NOMO-1 treated with dmso at 0.1 percent for 144 hours (cell line): ENCODE measurements at regions not wholly inside any gene's neighbourhood (a gene's known extent, or its start where the extent isn't known, plus 50 kb on each side); places are given as distances from the start of the nearest gene placed in this dataset.

Experiments
- DNase-seq: peaks from one replicate; lab custom pipeline; 2025; ENCODE audit not compliant: unreplicated experiment; lab: John Stamatoyannopoulos, UW

DNA sequence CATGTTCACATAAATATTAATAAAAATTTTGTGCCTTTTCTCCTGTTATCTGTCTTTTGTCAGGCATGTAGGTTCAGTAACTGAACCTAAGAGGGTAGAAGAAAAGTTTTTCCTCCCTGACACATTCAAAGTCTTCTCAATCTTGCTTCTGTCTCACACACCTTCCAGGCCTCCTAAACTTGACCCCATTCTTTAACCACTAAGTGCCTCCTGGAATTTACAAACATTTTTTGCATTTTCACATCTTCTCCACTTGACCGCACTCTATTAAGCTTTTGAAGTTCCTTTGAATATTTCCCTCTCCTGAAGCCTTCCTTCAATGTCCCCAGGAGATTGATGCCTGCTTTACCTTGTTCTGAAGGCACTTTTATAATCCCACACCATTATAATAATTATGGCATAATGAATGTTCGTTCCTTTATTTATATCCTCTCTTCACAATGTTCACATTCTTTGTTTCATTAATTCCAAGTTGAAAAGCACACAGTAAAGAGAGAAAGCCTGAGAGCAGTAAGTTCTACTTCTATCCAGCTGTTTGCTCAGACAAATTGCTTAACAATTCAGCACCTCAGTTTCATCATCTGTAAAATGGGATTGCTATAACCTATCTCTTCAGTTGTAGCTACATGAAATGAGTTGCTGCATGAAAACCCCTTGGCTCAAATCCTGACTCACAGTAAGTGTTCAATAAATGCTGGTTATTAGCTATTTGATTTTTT, 184.8 kb upstream of the KLHL29 start:
- no peak for DNase-seq

DNA sequence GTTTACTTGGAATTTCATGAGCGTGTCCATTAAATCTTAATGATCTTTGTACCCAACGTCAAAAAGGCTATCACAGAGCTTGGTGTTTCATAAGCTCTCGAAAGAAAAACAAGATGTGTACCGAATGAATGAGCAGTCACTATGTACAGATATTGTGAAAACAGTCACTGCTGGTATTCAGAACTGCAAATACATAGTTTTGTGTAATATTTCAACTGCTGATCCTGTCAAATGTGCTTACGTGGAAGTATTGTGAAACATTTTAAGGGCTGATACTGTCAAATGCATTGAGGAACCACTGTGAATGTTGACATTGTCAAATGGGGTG, 184.2 kb upstream of the KLHL29 start:
- DNase-seq = no peak

DNA sequence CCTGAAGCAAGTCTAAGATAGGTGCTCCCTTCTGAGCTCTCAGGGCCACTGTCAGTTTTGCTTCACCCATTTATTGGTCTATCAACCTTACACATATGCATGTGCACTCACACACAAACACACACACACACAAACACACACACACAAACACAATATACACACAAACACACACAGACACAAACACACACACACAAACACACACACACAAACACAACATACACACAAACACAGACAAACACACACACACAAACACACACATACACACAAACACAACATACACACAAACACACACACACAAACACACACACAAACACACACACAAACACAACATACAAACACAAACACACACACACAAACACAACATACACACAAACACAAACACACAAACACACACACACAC, 181.6 kb upstream of the KLHL29 start:
- DNase-seq = no peak

DNA sequence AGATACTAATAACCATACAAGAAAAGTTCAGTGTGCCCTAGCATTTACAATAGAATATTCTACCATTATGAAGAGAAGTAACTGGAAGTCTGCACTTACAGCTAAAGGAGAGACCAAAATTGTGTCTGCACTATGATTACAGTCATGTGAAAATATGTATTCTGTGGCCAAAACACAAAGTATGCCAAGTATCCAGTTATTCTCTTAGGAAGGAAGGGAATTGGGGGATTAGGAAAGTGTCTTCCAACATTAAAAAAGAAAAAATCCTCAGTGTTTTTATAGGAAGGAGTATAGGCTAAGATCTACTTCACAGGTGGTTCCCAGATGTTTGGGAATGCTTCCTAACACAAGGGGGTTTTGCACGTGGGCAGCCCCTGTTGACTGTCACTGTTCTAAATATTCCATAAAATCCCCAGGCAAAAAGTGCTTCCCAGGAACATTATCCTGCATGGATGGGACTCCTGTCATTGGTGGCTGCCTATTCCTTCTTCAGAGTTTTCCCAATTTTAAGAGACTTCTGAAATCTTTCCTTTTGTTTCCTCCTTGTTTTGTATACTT, 180.2 kb upstream of the KLHL29 start:
- DNase-seq = no peak

DNA sequence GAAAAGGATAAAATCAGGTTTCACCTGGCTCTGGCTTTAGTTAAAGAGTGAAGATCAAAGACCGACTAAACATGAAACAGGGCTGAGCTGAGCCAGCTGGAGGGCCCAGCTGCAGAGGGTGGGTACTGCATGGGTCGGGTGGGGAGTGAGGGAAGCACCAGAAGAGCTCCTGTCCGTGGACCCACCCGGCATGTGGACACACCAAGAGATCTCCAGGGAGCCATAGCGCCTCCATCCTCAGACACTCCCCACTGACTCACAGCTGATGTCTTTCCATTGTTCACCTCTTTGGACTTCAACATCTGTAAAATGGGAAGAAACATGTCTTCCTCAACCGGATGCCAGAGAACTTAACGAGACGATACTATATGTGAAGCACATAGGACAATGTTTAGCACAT, 178.3 kb upstream of the KLHL29 start:
- DNase-seq = no peak

DNA sequence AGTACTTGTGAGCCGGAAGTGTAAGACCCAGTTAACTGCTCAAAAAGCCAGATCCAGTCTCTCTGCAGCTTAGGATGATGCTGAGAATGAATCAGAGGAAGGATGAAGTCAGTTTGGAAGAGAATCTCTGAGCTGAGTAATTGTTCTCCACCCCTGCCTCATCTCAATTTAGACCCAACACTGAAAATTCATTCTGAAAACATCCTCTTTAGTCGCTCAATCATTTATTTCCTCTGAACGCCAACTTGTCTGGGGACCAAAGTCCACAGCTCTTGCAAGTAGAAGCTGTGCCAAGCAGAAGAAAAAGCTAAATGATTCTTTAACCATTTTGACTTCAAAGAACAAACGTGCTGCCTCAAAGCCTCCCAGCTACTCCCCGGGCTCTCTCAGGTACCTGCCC, 177.1 kb upstream of the KLHL29 start:
- no peak for DNase-seq

DNA sequence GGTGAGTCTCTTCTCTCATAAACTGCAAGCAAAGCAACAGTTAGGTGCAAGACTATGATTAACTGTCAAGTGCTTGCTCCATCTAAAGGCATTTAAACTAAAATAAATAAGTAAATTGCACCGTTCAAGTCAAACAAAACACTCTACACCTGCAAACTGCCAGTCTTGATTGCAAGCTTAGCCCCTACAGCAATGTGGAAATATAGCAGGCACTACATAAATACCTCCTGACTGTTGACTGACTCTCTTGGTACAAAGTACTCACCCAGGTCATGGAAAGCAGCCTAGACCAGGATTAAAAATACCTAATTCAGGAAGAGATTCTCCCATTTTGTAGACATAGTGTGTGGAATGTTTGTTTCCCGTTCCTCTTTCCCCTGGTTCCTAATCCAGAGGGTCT, 176.6 kb upstream of the KLHL29 start:
- no peak for DNase-seq

DNA sequence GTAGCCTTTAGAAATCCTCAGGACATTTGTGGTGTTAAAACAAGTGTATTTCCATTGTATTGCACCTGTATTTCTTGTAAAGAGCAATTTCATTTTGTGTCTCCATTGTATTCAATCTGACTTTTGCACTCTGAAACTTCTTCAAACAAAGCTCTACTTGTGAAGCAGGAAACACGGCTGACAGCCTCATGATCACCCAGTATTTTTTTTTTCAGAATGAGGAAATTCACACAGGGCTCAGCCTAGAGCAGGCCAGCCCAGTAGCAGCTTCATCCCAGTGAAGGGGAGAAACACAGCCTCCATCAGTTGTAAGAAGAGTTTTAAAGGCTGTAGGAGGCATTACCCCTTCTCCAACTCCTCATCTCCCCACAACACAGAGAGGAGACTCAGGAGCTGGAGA, 175.9 kb upstream of the KLHL29 start:
- no peak for DNase-seq

DNA sequence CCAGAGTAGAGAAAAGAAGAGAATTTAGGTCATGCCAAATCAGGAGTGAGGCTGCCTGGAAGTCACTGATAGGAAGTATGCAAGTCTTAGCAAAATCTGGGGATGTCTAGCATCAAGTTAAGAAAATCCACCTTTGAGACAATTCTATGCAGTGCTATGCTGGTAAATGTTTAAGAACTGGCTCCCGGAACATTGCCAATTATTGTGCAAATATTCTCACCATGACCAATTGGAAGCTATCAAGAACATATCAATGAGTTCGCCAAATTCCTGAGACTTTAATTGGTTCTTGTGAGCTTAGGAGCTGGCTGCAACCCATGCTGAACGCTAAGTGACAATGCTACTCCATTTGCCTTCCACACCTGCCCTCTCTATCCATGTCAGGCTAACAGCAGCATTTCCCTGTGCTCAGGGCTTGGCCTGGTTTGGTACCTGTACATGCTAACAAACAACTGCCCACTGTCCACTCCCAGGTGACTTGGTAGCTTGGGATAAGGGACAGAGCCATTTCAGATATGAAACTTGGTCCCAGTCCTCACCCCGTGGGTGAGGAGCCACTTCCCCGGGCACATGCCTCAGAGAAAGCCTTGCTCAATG, 172.9 kb upstream of the KLHL29 start:
- no peak for DNase-seq

DNA sequence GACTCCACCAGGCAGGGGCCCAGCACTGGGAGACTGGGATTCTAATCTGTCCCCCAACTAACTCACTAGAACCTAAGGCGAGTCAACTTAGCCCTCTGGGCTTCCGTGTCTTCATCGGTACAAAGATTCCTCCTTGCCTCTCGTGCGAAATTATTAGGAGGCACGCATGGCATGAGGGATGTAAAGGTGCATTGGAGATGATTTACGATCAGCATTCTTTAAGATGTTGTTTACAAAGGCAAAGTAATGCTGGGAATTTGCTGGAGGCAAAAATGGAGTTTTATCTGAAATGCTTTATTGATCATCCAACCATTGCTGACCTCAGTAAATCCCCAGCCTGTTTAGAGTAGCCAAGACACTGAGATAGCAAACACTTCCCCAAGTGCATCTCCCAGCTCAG, 171.8 kb upstream of the KLHL29 start:
- DNase-seq = no peak

DNA sequence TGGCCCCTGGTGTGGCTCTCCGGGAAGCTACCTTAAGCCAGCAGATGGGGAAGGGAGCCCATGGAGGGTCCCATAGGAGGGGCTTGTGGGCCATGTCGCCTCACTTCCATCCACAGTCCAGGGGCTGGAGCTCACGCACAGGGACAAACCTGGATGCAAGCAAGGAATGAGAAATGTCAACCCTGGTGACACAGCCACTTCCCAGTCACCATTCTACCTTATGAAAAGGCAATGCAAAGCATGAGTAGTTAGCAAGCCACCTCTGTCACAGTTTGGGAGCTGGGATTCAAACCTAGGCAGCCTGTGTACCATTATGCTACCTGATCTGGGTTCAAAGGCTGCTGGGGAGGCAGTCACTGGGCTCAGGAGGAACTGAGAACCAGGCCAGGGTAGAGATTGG, 170.0 kb upstream of the KLHL29 start:
- no peak for DNase-seq

DNA sequence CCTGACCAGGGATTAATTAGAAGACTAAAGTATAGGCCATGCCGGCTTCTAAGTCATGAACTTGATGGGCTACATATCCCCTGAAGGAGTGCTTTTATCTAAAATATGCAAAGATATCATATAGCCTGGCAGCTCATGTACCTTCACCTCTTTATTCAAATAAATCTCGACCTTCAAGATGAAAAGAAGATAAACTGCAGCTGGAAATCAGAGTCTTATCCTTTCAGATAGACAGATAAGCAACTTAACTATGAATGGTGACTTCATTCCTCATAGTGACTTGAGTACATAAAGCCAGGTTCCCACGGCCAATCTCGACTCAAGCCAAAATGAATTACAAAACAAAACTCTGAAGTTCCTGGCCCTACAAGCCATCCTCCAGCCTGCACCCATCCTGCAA, 165.3 kb upstream of the KLHL29 start:
- DNase-seq = no peak

DNA sequence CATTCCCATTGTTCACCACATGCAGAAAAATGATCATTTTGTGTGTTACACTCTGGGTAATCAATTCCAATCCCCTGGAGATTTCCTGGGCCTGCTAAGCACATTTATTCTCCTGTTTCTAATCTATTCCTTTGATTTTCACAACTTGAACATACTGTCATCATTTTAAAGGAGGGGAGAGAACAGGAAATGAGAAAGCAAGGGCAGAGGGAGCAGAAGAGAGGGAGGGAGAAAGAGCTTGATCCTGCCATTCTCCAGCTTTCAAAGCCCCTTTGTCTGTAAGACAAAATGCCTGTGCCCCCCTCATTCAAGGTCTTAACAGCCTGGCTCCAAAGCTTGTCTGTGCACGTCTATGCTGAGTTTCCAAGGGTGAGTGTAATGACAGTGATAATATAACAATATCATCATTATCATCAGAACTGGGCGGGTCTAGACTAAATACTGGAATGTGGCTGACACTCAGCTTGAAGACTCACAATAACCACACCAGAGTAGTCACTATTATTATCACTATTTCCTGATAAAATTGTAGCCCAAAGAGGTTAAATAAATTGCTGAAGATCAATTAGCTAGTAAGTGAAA, 164.4 kb upstream of the KLHL29 start:
- DNase-seq = no peak

DNA sequence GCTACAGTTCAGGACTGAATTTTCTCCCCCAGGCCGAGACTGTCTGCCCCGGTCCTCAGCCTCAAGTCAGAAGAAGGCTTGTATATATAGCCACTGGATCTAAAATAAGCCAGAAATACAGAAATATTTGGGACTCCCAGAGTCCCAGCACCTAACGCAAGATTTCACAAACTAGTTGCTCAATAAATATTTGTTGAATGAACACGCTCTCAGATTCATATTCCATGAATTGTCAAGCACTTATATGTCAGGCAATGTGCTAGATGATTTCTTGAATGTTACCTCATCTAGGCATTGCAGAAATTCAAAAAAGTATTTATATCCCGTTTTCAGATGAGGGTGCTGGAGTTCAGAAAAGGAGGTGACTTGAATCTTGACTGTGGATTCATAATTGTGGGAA, 163.7 kb upstream of the KLHL29 start:
- DNase-seq = no peak

DNA sequence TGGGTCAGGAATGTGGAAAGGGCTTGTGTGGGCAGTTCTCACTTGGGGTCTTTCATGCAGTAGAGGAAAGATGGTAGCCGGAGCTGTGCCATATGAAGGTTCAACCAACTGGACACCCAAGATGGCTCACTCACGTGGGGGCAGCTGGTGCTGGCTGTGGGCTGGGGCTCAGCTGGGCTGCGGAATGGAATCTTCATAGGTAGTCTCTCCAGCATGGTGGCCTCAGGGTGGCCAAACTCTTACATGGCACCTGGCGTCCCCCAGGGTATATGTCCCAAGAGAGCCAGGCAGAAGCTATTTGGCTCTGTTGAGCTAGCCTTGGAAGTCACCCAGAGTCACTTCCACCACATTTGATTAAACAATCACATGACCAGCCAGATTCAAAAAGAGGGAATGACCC, 163.1 kb upstream of the KLHL29 start:
- no peak for DNase-seq

DNA sequence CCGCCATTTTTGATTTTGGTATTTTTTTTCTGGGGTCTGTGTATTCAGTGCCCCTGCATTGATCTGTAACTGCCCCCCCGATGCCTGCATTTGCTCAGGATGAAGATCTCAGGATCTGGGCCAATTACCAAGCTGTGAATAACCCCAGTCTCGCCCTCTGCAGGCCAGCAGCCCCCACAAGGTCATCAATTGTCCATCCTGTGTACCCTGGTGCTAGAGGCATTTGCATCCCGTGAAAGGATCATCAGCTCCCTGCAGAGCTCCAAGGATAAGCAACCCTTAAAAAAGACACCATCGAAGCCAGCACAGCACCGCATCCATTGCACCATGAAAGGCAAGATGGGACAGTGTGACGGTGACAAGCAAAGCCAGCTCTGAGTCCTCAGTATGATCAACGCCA, 154.1 kb upstream of the KLHL29 start:
- no peak for DNase-seq

DNA sequence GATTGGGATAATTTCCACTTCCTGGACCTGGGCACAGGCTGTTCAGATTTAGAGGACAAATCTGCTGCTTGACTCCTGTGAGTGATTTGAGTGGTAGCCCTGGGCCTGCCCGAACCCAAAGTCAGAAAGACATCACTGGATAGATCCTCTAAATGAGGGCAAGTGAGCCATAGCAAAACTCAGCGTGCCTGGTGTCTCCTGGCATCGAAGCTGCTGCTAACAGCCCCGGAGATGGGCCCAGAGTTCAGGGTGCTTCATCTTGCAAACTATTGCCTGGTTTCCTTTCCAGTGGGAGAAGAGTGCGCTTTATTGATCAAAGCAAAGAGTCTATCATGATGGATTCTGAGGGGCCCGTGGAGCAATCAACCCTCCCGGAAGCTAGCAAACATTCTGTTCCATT, 153.1 kb upstream of the KLHL29 start:
- DNase-seq = no peak

DNA sequence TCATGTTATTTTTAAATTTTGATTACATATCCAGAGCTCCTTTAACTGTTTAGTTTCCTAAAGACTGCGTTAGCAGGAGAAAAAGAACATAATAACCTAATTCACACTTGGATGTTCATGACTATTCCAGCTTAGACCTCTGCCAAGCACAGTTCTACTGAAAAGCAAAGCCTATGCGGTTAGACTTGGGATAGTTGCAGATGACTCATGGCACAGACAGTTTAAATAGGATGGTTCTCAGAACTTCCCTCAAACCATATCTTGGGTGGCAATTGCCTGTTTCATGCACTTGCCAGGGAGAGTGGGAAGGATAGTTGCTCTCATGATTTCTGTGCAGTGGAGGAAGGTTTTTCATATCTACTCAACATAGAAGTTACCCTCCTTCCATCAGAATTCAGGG, 149.7 kb upstream of the KLHL29 start:
- DNase-seq = no peak

DNA sequence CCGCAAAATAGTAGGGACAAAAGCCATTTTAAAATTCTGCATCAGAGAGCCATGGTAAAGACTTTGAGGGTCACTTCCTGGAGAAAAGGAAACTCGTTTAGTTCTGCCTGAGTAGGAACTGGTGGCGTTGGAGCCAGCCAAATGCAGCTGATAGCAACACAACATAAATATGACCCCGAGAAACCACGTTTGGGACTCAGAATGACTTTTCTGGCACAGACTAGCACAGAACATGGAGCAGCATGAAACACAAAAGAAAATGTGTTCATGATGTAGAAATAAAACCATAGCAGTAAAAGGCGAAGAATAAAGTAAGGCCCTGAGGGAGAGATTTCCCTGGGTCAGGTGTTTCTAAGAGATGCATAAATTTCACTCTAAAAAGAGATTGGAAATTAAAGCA, 149.2 kb upstream of the KLHL29 start:
- no peak for DNase-seq

DNA sequence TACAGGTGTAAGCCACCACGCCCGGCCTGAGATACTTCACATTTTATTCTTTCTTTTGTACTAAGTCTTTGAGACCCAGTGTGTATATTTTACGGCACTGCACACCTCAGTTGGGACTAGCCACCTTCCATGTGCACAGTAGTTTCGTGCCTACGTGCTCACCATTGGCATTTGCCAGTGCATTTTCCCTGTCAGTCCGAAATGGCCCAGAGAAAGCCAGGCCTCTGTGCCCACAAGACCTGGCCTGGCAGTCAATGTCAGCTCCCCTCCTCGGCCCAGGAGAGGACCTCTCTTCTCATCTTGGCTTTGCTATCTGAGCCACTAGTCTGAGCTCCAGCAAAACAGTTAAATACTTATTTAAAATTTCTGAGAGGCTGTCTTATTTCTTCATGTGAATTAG, 147.8 kb upstream of the KLHL29 start:
- DNase-seq = no peak

DNA sequence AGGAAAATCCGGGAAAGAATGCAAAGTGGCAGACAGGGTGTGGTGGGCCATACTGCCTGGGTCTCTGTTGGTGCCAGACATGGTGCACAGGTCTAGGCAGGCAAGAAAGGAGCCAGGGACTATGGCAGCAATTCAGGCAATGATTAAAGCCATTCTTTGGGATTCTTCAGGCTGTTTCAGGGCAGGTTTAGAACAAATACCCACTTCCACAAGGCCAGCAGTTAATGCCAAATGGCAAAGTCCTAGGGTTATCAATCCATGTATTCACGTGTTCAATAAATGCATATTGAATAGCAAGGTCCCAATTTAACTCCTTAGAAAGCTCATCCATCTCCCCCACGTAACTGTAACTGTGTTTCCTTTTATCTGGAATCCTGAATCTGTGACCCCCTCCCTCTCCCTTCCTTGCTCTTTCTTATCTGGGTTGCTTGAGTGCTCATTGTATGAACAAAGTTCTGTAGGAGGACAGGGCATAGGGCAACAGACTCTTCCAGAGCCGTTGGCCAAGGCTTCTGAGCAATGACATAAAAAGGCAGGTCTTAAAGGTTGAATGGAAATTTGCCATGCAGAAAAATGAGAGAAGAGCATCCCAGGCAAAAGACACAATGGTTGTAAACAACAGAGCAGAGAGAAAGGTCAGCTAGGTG, 146.8 kb upstream of the KLHL29 start:
- no peak for DNase-seq

DNA sequence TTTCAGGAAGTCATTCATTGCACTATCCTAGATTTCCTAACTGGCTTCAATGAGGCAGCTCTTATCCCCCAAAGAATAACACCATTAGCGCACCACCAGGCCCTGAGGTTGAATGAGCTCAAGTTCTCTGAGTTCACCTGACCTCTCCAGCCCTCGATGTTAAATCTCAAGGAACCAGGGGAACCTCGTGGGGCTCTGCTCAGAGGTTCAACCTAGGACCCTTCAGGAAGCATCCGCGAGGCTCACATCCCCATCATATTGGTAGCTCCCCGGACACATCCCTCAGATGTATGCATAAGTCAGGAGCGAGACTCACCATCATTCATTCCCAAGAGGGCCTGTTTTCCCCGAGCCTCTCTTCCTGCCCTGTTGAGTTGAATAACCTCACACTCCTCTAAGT, 145.6 kb upstream of the KLHL29 start:
- DNase-seq = no peak
